Tibial artery (tissue), 4 donors: ENCODE measurements at regions not wholly inside any gene's neighbourhood (a gene's known extent, or its start where the extent isn't known, plus 50 kb on each side); places are given as distances from the start of the nearest gene placed in this dataset.

Source experiments
- DNase-seq, 2 donors: peaks; one replicate each; pipeline ENCODE4 v3.0.0-alpha.2; 2019
- H3K27ac ChIP-seq, 2 donors: fragments of 200-600 bp; sonication (generic) in 1 of 2; 1 replicate in 1 of 2; 2 replicates in 1 of 2; pipeline ENCODE4 v1.5.1; 2018 to 2019; ENCODE audit warnings: mild to moderate bottlenecking in 1 of 2
- H3K27me3 ChIP-seq, 2 donors: fragments of 200-600 bp; sonication (generic) in 1 of 2; one replicate each; pipeline versions ENCODE4 v1.5.1 to v1.6.0; 2016 to 2019
- H3K36me3 ChIP-seq, 3 donors: fragments of 200-600 bp; sonication (generic) in 2 of 3; one replicate each; pipeline ENCODE4 v1.5.1; 2016 to 2019; ENCODE audit warnings: mild to moderate bottlenecking in 2 of 3
- H3K4me1 ChIP-seq, 4 donors: fragments of 200-600 bp; sonication (generic) in 2 of 4; 1 replicate in 3 of 4; 2 replicates in 1 of 4; pipeline ENCODE4 v1.5.1; 2016 to 2019
- H3K4me3 ChIP-seq, 2 donors: fragments of 200-600 bp; sonication (generic) in 1 of 2; 1 replicate in 1 of 2; 2 replicates in 1 of 2; pipeline ENCODE4 v1.5.1; 2018 to 2019; ENCODE audit warnings: mild to moderate bottlenecking in 2 of 2
- H3K9me3 ChIP-seq, 3 donors: fragments of 200-600 bp; sonication (generic) in 1 of 3; one replicate each; pipeline ENCODE4 v1.5.1; 2016 to 2019
- CTCF ChIP-seq, 2 experiments: fragments of 200-600 bp in 1 of 2; fragments of 450-650 bp in 1 of 2; IDR thresholded peaks; one replicate each; pipeline ENCODE4 v1.5.1; 2017 to 2019; ENCODE audit warnings: antibody characterized with exemption in 2 of 2, mild to moderate bottlenecking in 1 of 2, moderate library complexity in 1 of 2
- intact Hi-C: fragments of 100-400 bp; cut with DNase I; formaldehyde crosslinking; loops from one replicate; pipeline ENCODE4 v1.15.0; 2023; ENCODE audit warnings: low total_unique reads

GRCh38 chr19:32181216-32181920 is 164.0 kb upstream of the ZNF507 start:
- Histone ChIP-seq H3K9me3 (no peaks in the 10 kb centered on the region), H3K36me3 (no peaks in the 10 kb centered on the region), H3K27me3 (no peaks in the 10 kb centered on the region), H3K27ac (no peak overlapping the region), H3K4me3 (no peak overlapping the region), H3K4me1 (no peaks in the 10 kb centered on the region)
- DNase-seq: peak in 1 of 2 donors; percentile 40
- no peak for TF ChIP-seq CTCF (IDR thresholded peaks at IDR 0.05)
- intact Hi-C loops: no loop called here

- no peak for TF ChIP-seq CTCF (IDR thresholded peaks at IDR 0.05)
- no peaks in the 10 kb centered on the region for H3K9me3 ChIP-seq
- intact Hi-C loops: no loop called here
- no peaks in the 10 kb centered on the region for H3K27me3 ChIP-seq
- peak in 1 of 2 donors; percentile 45 for DNase-seq
- no peaks in the 10 kb centered on the region for H3K4me1 ChIP-seq
- H3K27ac ChIP-seq: no peak overlapping the region
- H3K36me3 ChIP-seq: no peaks in the 10 kb centered on the region
- no peak overlapping the region for H3K4me3 ChIP-seq
Observed at GRCh38 chr19:32186542-32187330, 158.7 kb upstream of the ZNF507 start.

GRCh38 chr19:32188921-32189320 is 156.5 kb upstream of the ZNF507 start:
- Histone ChIP-seq H3K27ac (no peak overlapping the region), H3K36me3 (no peaks in the 10 kb centered on the region), H3K4me3 (no peak overlapping the region), H3K27me3 (no peaks in the 10 kb centered on the region), H3K4me1 (no peaks in the 10 kb centered on the region), H3K9me3 (no peaks in the 10 kb centered on the region)
- TF ChIP-seq CTCF (IDR thresholded peaks at IDR 0.05): no peak
- intact Hi-C loops: no loop called here
- DNase-seq: no peak

- H3K27me3 ChIP-seq: no peaks in the 10 kb centered on the region
- intact Hi-C loops: no loop called here
- H3K4me1 ChIP-seq: no peaks in the 10 kb centered on the region
- DNase-seq: peak in 1 of 2 donors; percentile 29
- no peak overlapping the region for H3K4me3 ChIP-seq
- H3K27ac ChIP-seq: no peak overlapping the region
- H3K36me3 ChIP-seq: no peaks in the 10 kb centered on the region
- H3K9me3 ChIP-seq: no peaks in the 10 kb centered on the region
- TF ChIP-seq CTCF (IDR thresholded peaks at IDR 0.05): no peak
Observed at GRCh38 chr19:32189956-32190706, 155.3 kb upstream of the ZNF507 start.

GRCh38 chr19:32191921-32192320 is 153.5 kb upstream of the ZNF507 start:
- DNase-seq: peak in 1 of 2 donors; percentile 3
- H3K4me1 ChIP-seq: no peaks in the 10 kb centered on the region
- H3K27ac ChIP-seq: no peak overlapping the region
- H3K9me3 ChIP-seq: no peaks in the 10 kb centered on the region
- no peak overlapping the region for H3K4me3 ChIP-seq
- no peaks in the 10 kb centered on the region for H3K27me3 ChIP-seq
- intact Hi-C loops: no loop called here
- TF ChIP-seq CTCF (IDR thresholded peaks at IDR 0.05): no peak
- H3K36me3 ChIP-seq: no peaks in the 10 kb centered on the region
